GM10266 (cell line): ENCODE measurements at regions not wholly inside any gene's neighbourhood (a gene's known extent, or its start where the extent isn't known, plus 50 kb on each side); places are given as distances from the start of the nearest gene placed in this dataset.

Source experiments
- DNase-seq: peaks from one replicate; pipeline ENCODE4 v3.0.0; 2012; ENCODE audit errors: extremely low spot score
- CTCF ChIP-seq: IDR thresholded peaks from 2 replicates; pipeline ENCODE4 v1.5.1; 2012; ENCODE audit warnings: mild to moderate bottlenecking, low read depth; ENCODE audit not compliant: control insufficient read depth, insufficient read depth; ENCODE audit errors: missing control alignments

GRCh38 chr9:108133680-108134079 lies 644.1 kb upstream of the KLF4 start:
- DNase-seq, result no peak
- no peak for TF ChIP-seq CTCF

GRCh38 chr9:108133101-108133500 lies 643.5 kb upstream of the KLF4 start:
- DNase-seq, result no peak
- no peak for TF ChIP-seq CTCF

- no peak for TF ChIP-seq CTCF
- DNase-seq, result no peak
Measured at GRCh38 chr9:108130905-108131304, 641.3 kb upstream of the KLF4 start.

GRCh38 chr9:108125625-108126024 lies 636.1 kb upstream of the KLF4 start:
- no peak for DNase-seq
- no peak for TF ChIP-seq CTCF

- no peak for TF ChIP-seq CTCF
- DNase-seq, result no peak
Measured at GRCh38 chr9:108119530-108120113, 630.1 kb upstream of the KLF4 start.

GRCh38 chr9:108117795-108118194 lies 628.2 kb upstream of the KLF4 start:
- no peak for TF ChIP-seq CTCF
- DNase-seq, result no peak

- TF ChIP-seq CTCF, result no peak
Measured at GRCh38 chr9:108117306-108117705, 627.7 kb upstream of the KLF4 start.

More at GRCh38 chr9:108117306-108117705, 627.7 kb upstream of the KLF4 start:
- no peak for DNase-seq
